Right hindlimb (tissue), 1 donor: ENCODE measurements at regions not wholly inside any gene's neighbourhood (a gene's known extent, or its start where the extent isn't known, plus 50 kb on each side); places are given as distances from the start of the nearest gene placed in this dataset.
"Not testable (repeated sequence)": the region's sequence is repeated elsewhere in the genome, so short reads cannot be mapped to it uniquely, and the experiment has no call there.

Experiments
- DNase-seq: peaks from one replicate; pipeline ENCODE4 v3.0.0-alpha.2; 2018

- not testable (repeated sequence) for DNase-seq
Measured at GRCh38 chr22:23459645-23460516, 120.2 kb downstream of the IGLL1 start.

GRCh38 chr22:23458663-23459541 lies 121.2 kb downstream of the IGLL1 start:
- no peak for DNase-seq

- DNase-seq, result no peak
Measured at GRCh38 chr22:23457380-23457985, 122.6 kb downstream of the IGLL1 start.

- not testable (repeated sequence) for DNase-seq
Measured at GRCh38 chr22:23456666-23457379, 123.3 kb downstream of the IGLL1 start.

DNA sequence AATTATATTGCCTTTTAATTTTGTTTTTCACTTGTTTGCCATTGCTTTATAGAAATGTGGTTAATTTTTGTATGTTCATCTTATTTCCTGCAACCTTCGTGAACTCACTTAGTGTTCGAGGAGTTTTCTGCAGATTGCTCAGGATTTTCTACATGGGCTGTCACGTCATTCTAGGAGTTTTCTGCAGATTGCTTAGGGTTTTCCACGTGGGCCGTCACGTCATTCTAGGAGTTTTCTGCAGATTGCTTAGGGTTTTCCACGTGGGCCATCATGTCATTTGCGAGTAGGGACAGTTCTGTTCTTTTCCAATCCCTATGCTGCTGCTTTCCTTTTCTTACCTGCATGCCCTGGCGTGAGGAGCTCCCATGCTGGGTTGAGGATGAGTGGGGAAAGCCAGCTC lies 125.7 kb downstream of the IGLL1 start:
- DNase-seq, result not testable (repeated sequence)

GRCh38 chr22:23453277-23453676 lies 126.8 kb downstream of the IGLL1 start:
- no peak for DNase-seq

GRCh38 chr22:23452231-23453010 lies 127.7 kb downstream of the IGLL1 start:
- no peak for DNase-seq

DNA sequence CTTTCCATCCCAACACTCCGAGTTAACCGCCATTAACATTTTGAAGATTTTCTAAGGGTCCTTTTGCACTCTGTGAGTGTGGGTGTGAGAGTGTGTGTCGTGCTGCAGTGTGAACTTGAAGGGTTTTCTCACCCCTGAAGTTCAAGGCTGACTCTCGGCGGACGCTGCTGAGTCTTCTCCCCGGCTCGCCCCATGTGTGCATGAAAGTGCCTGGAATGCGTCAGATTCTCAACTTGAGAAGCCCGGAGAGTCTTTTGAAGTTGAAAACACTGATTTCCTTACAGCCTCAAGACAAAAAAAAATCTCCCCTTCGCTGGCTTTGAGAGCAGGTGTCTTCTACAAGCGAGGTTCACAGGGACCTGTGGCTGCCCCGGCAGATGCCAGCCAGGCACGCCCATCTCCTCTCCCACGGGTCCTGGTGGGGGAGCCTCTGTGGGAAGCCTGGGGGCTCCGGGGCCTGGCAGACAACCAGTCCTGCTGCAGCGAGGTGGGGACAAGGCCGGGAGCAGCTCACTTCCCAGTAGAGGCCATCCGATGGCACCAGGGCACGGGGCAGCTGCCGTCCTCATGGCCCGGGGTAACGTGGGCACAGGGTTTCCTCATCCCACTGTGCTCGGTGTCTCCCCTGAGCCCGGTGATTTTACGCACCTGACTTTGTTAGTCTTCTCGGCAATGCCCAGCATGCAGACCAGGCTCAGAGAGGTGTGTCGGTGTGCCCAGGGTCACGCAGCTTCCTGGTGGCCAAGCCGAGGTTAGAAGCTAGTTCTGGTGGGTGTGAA lies 128.4 kb downstream of the IGLL1 start:
- not testable (repeated sequence) for DNase-seq

- not testable (repeated sequence) for DNase-seq
Measured at GRCh38 chr22:23450821-23451220, 129.3 kb downstream of the IGLL1 start.

DNA sequence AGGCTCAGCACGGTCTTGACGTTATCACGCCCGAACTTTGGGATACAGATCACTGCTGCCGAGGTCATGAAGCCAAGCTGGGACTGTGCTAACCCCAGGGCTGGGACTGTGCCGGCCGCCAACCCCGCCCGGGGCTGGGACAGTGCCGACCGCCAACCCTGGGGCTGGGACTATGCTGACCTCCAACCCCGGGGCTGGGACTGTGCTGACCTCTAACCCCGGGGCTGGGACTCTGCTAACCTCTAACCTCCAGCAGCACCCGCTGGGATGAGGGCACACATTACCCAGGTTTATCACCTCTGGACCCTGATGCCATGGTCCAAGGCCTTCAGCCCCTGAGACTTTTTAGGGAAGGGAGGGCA lies 129.7 kb downstream of the IGLL1 start:
- no peak for DNase-seq

- DNase-seq, result not testable (repeated sequence)
Measured at GRCh38 chr22:23449748-23450433, 130.2 kb downstream of the IGLL1 start.

GRCh38 chr22:23448499-23449288 lies 131.4 kb downstream of the IGLL1 start:
- DNase-seq, result not testable (repeated sequence)

GRCh38 chr22:23446796-23447350 lies 133.2 kb downstream of the IGLL1 start:
- no peak for DNase-seq

GRCh38 chr22:23446194-23446593 lies 133.9 kb downstream of the IGLL1 start:
- DNase-seq, result not testable (repeated sequence)

DNA sequence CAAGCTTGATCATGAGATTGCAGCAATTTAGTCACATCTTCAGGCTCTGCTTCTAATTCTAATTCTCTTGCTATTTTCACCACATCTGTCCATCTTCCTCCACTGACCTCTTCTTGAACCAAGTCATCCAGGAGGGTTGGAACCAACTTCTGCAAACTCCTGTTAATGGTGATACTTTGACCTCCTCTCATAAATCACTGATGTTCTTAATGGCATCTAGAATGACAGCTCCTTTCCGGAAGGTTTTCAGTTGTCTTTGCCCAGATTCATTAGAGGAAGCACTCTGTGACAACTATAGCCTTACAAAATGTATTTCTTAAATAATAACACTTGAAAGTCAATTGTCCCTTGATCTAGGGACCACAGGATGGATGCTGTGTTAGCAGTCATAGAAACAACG lies 136.2 kb downstream of the IGLL1 start:
- DNase-seq, result not testable (repeated sequence)

DNA sequence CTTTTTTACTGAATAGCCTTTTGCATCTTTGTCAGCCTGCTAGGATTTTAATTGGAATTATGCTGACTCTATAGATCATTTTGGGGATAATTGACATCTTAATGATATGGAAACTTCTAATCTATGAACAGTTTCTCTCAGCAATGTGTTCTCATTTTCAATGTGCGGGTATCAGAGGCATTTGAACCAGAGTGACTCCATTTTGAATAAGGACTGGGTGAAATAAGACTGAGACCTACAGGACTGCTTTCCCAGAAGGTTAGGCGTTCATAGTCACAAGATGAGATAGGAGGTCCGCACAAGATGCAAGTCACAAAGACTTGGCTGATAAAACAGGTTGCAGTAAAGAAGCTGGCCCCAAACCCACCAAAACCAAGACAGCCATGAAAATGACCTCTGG lies 140.5 kb downstream of the IGLL1 start:
- not testable (repeated sequence) for DNase-seq

DNA sequence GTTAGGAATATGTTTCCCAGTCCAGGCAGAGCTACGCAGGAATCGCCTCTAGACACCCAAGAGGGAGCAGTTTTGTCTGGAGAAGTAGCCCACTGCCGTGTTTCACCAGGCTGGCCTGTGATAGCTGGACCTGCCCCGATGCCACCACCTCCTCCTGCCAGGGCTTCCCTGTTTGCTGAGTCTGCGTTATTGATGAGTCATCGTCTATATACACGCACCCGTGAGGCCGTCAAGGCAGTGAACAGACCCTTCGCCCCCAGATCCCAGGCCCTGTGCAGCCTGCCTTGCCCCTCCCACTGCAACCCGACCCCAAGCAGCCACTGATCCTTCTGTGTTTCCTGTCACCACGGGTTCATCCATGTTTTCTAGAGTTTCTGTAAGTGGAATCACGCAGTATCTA lies 141.9 kb downstream of the IGLL1 start:
- DNase-seq, result no peak

DNA sequence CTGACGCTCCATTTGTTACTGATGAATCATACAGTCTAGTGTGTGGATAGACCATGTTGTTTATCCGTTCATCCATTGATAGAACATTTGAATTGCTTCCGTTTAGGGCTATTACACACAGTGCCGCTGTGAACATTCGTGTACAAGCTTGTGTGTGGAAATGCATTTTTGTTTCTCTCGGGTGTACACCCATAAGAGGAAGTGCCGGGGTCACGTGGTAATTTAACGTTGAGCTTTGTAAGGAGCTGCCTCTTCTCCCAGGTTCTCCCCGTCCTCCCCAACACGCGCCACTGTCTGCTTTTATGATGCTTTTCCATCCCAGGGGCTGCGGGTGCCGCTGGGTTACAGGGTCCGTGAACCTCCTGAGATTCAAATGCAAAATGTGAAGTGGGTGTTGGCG lies 142.3 kb downstream of the IGLL1 start:
- no peak for DNase-seq

GRCh38 chr22:23437107-23437395 lies 143.0 kb downstream of the IGLL1 start:
- not testable (repeated sequence) for DNase-seq
